Calu3 (cell line): ENCODE measurements at regions not wholly inside any gene's neighbourhood (a gene's known extent, or its start where the extent isn't known, plus 50 kb on each side); places are given as distances from the start of the nearest gene placed in this dataset.

Source experiments
- BruUV-seq: library from RNA; stranded (reverse); fragments of 400-500 nt; replicated peaks from 2 replicates; lab custom pipeline; 2021; lab: Mats Ljungman, UMichigan
- CTCF ChIA-PET: fragments of 300-600 bp; sonication (Branson Sonifier 250); formaldehyde crosslinking; loops from one replicate; lab custom pipeline; 2022; ENCODE audit warnings: antibody characterized with exemption; lab: Charles Lee
- DNase-seq: peaks from one replicate; pipeline ENCODE4 v3.0.0; 2022
- H3K27ac Mint-ChIP-seq: one replicate; pipeline ENCODE4 v1.8.0; 2022; ENCODE audit warnings: mixed read lengths; ENCODE audit not compliant: unreplicated experiment
- H3K27me3 Mint-ChIP-seq: one replicate; pipeline ENCODE4 v1.8.0; 2022; ENCODE audit warnings: mixed read lengths; ENCODE audit not compliant: unreplicated experiment
- H3K36me3 Mint-ChIP-seq: one replicate; pipeline ENCODE4 v1.8.0; 2022; ENCODE audit warnings: mild to moderate bottlenecking, moderate library complexity, mixed read lengths; ENCODE audit not compliant: insufficient read depth, unreplicated experiment
- H3K4me1 Mint-ChIP-seq: one replicate; pipeline ENCODE4 v1.8.0; 2022; ENCODE audit warnings: mild to moderate bottlenecking, low read depth, mixed read lengths; ENCODE audit not compliant: unreplicated experiment
- H3K4me3 Mint-ChIP-seq: one replicate; pipeline ENCODE4 v1.8.0; 2022; ENCODE audit warnings: mild to moderate bottlenecking, low read depth, moderate library complexity, mixed read lengths; ENCODE audit not compliant: unreplicated experiment
- H3K9me3 Mint-ChIP-seq: one replicate; pipeline ENCODE4 v1.8.0; 2022; ENCODE audit warnings: low read depth, mixed read lengths; ENCODE audit not compliant: unreplicated experiment
- intact Hi-C: fragments of 100-400 bp; cut with micrococcal nuclease; formaldehyde crosslinking; loops from one replicate; pipeline ENCODE4 v1.10.0; 2022; ENCODE audit not compliant: unreplicated experiment
- TF ChIP-seq, protein P1 (sequence below): fragments of 200-600 bp; IDR thresholded peaks from one replicate; pipeline ENCODE4 v1.8.0; 2022; ENCODE audit warnings: antibody characterized with exemption; ENCODE audit not compliant: unreplicated experiment

DNA sequence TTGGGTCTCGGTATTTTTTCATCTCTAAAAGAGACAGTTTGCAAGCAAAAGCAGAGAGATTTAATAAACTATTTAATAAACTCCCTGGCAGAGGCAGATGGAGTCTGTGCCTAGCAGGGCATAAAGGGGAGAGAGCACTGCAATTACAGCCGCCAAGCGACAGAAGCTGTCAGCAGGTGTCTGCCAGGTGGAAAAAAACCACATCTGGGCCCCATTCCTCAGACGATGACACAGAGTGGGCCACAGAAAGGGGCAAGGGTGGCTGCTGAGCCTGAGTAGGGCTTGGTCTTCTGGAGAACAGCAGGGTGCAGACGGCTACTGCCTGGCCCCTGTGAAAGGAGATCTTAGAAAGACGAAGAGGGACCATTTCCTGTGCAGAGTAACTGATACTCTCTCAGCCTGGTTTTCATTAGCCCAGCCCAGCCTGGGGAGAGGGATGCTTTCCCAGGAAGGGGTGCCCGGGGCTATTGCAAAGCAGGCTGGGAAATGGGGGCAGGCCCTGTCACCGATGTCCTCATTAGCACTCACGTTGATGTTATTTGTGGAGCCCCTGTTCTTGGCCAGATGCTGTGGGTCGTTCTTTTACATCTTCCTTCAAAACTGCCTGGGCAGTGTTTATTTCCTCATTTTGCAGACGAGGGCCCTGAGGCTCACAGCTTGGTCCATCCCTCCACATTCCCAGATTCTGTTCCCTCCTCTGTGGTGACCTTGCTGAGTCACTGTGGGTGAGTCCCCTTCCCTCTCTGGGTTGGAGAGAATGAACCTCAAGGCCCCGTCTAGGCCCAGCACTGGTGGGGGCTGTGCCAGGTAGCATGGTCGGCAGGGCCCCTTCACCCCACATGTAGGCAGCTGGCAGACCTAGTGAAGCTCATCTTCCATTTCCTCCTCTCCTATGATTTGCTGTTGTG lies 472.7 kb downstream of the PTPRU start:
- CTCF ChIA-PET = interaction anchor here (0.6 to 0.9 kb wide), 2 partner anchors 78 to 1703 kb away, joined by 4 read pairs; no protein-coding TSS in a partner anchor
- DNase-seq = peak; percentile 25
- BruUV-seq = no TSS peak
- intact Hi-C loops = loop anchor here (10.0 kb wide), 1 partner anchor 194 kb away; no protein-coding TSS in a partner anchor
- peaks cover 41% of the 10 kb centered on the region for H3K4me1 Mint-ChIP-seq
- peak overlapping the region; percentile 68 for H3K27ac Mint-ChIP-seq
- no peak overlapping the region for H3K4me3 Mint-ChIP-seq
- H3K36me3 Mint-ChIP-seq = no peaks in the 10 kb centered on the region
- no peaks in the 10 kb centered on the region for H3K9me3 Mint-ChIP-seq
- H3K27me3 Mint-ChIP-seq = peaks cover 26% of the 10 kb centered on the region
- TF ChIP-seq, protein P1, sequence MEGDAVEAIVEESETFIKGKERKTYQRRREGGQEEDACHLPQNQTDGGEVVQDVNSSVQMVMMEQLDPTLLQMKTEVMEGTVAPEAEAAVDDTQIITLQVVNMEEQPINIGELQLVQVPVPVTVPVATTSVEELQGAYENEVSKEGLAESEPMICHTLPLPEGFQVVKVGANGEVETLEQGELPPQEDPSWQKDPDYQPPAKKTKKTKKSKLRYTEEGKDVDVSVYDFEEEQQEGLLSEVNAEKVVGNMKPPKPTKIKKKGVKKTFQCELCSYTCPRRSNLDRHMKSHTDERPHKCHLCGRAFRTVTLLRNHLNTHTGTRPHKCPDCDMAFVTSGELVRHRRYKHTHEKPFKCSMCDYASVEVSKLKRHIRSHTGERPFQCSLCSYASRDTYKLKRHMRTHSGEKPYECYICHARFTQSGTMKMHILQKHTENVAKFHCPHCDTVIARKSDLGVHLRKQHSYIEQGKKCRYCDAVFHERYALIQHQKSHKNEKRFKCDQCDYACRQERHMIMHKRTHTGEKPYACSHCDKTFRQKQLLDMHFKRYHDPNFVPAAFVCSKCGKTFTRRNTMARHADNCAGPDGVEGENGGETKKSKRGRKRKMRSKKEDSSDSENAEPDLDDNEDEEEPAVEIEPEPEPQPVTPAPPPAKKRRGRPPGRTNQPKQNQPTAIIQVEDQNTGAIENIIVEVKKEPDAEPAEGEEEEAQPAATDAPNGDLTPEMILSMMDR = no peak

DNA sequence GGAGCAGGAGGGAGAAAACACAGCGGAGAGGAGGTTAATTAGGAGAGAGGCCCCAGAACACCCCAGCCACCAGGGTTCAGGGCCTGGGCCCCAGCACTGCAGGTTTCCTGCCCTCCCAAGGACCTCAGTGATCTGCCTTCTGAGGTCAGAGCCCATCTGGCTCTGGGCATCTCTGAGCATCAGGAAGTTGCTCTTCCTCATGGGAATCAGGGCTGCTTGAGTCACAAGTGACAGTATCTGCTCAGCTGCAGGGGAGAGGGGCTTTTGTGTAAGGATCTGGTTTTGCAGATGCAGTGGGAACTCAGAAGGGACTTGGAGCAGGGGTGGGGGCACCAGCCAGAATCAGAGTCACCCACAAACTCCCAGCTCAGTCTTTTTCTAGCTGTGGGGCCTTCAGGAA lies 472.1 kb downstream of the PTPRU start:
- intact Hi-C loops = loop anchor here (10.0 kb wide), 1 partner anchor 194 kb away; no protein-coding TSS in a partner anchor
- TF ChIP-seq, protein P1 = no peak
- no peaks in the 10 kb centered on the region for H3K36me3 Mint-ChIP-seq
- H3K9me3 Mint-ChIP-seq = no peaks in the 10 kb centered on the region
- peak overlapping the region; percentile 68 for H3K27ac Mint-ChIP-seq
- DNase-seq = no peak
- H3K27me3 Mint-ChIP-seq = peaks cover 33% of the 10 kb centered on the region
- no TSS peak for BruUV-seq
- CTCF ChIA-PET = no interaction called here
- H3K4me1 Mint-ChIP-seq = peaks cover 41% of the 10 kb centered on the region
- no peak overlapping the region for H3K4me3 Mint-ChIP-seq

DNA sequence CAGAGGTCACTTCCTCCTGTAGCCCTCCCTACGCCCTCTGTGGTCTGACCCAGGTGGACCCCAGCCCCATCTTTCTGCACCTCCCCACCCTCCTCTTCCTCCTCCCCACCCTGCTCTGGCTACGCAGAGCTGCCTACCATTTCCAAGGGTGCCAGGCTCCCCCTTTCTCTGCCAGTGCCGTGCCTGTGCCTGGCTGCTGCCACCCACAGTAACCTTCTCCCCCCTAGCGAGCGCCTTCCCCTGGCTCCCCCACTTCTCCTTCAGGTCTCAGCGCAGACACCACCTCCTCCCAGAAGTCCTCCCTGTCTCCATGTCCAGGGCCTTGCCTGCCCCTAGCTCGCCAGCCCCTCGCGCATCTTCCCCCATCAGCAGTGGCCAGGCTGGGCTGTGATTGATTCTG lies 471.5 kb downstream of the PTPRU start:
- no TSS peak for BruUV-seq
- CTCF ChIA-PET = no interaction called here
- Mint-ChIP-seq H3K27ac (peak overlapping the region; percentile 68), H3K4me3 (no peak overlapping the region), H3K36me3 (no peaks in the 10 kb centered on the region), H3K9me3 (no peaks in the 10 kb centered on the region), H3K27me3 (peaks cover 39% of the 10 kb centered on the region), H3K4me1 (peaks cover 41% of the 10 kb centered on the region)
- TF ChIP-seq, protein P1 = no peak
- no peak for DNase-seq
- intact Hi-C loops = loop anchor here (10.0 kb wide), 1 partner anchor 193 kb away; no protein-coding TSS in a partner anchor

DNA sequence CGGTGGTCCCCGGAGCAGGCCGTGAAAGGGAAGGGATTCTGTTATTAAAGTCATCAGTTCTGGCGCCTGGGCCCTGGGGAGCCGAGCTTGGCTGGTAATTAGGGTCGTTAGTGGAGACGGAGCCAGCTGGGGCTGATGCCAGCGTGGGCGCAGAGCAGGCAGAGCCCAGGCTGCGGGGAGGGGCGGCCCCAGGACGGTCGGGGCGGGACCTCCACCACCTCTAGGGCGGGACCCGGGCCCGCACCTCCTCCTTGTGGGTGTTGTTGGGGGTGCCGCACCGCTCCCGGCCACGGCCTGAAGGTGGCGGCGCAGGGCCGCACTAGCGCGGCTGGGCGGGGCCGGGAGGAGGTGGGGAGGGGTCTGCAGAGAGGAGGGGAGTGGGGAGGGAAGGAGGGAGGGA lies 470.6 kb downstream of the PTPRU start:
- DNase-seq = peak; percentile 69
- peaks cover 47% of the 10 kb centered on the region for H3K27me3 Mint-ChIP-seq
- CTCF ChIA-PET = no interaction called here
- BruUV-seq = no TSS peak
- H3K9me3 Mint-ChIP-seq = no peaks in the 10 kb centered on the region
- TF ChIP-seq, protein P1 = no peak
- H3K4me1 Mint-ChIP-seq = peaks cover 34% of the 10 kb centered on the region
- H3K4me3 Mint-ChIP-seq = no peak overlapping the region
- H3K36me3 Mint-ChIP-seq = no peaks in the 10 kb centered on the region
- H3K27ac Mint-ChIP-seq = no peak overlapping the region
- intact Hi-C loops = loop anchor here (10.0 kb wide), 1 partner anchor 192 kb away; no protein-coding TSS in a partner anchor
